ENCODE measurements at regions not wholly inside any gene's neighbourhood (a gene's known extent, or its start where the extent isn't known, plus 50 kb on each side); places are given as distances from the start of the nearest gene placed in this dataset.
"Not testable (repeated sequence)": the region's sequence is repeated elsewhere in the genome, so short reads cannot be mapped to it uniquely, and the experiment has no call there.

GRCh38 chrX:65862638-65863037 is 177.2 kb downstream of the VSIG4 start:
- Histone ChIP-seq H3K27ac (ENCODE audit: extremely low read depth, low read depth, low read length) (no peak overlapping the region), H3K9me3 (ENCODE audit: control insufficient read depth, insufficient read depth, low read depth, low read length) (no peaks in the 10 kb centered on the region), H3K4me1 (ENCODE audit: control insufficient read depth, insufficient read depth, low read length) (no peaks in the 10 kb centered on the region), H3K4me3 (ENCODE audit: low read depth, low read length) (no peak overlapping the region), H3K36me3 (ENCODE audit: control insufficient read depth in 2 of 2, insufficient read depth in 1 of 2, low read length in 2 of 2) (no peaks in the 10 kb centered on the region)
- TF ChIP-seq OSR2 (tag by site-specific recombination; IDR thresholded peaks at IDR 0.05) (no peak), MZF1 (tag by site-specific recombination; IDR thresholded peaks at IDR 0.05; ENCODE audit: borderline replicate concordance) (no peak), ZNF677 (tag by site-specific recombination; IDR thresholded peaks at IDR 0.05) (no peak), EGR2 (tag by site-specific recombination; IDR thresholded peaks at IDR 0.05; ENCODE audit: low read depth) (no peak), ZFP3 (tag by site-specific recombination; IDR thresholded peaks at IDR 0.05; ENCODE audit: low read depth) (no peak), ZNF571 (tag by site-specific recombination; IDR thresholded peaks at IDR 0.05) (no peak), MEIS1 (CRISPR knock-in tag; IDR thresholded peaks at IDR 0.05; ENCODE audit: borderline replicate concordance) (no peak)
- ChIA-PET POLR2A (no interaction called here), CTCF (interaction anchor here (0.7 kb wide), 1 partner anchor 1284 kb away, joined by 3 read pairs; no protein-coding TSS in a partner anchor)

GRCh38 chrX:65859299-65859698 is 180.6 kb downstream of the VSIG4 start:
- no peak overlapping the region for H3K27ac ChIP-seq (ENCODE audit: extremely low read depth, low read depth, low read length)
- CTCF ChIA-PET, result interaction anchor here (0.6 kb wide), 1 partner anchor 263 kb away, joined by 3 read pairs; no protein-coding TSS in a partner anchor
- no peaks in the 10 kb centered on the region for H3K36me3 ChIP-seq (ENCODE audit: control insufficient read depth in 2 of 2, insufficient read depth in 1 of 2, low read length in 2 of 2)
- POLR2A ChIA-PET, result no interaction called here
- no peaks in the 10 kb centered on the region for H3K9me3 ChIP-seq (ENCODE audit: control insufficient read depth, insufficient read depth, low read depth, low read length)
- TF ChIP-seq, protein P1, sequence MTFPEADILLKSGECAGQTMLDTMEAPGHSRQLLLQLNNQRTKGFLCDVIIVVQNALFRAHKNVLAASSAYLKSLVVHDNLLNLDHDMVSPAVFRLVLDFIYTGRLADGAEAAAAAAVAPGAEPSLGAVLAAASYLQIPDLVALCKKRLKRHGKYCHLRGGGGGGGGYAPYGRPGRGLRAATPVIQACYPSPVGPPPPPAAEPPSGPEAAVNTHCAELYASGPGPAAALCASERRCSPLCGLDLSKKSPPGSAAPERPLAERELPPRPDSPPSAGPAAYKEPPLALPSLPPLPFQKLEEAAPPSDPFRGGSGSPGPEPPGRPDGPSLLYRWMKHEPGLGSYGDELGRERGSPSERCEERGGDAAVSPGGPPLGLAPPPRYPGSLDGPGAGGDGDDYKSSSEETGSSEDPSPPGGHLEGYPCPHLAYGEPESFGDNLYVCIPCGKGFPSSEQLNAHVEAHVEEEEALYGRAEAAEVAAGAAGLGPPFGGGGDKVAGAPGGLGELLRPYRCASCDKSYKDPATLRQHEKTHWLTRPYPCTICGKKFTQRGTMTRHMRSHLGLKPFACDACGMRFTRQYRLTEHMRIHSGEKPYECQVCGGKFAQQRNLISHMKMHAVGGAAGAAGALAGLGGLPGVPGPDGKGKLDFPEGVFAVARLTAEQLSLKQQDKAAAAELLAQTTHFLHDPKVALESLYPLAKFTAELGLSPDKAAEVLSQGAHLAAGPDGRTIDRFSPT (tag by site-specific recombination; IDR thresholded peaks at IDR 0.05), result no peak
- no peak for TF ChIP-seq ZNF549 (tag by site-specific recombination; IDR thresholded peaks at IDR 0.05)
- no peak for TF ChIP-seq KLF10 (tag by site-specific recombination; IDR thresholded peaks at IDR 0.05)
- TF ChIP-seq ZNF664 (tag by site-specific recombination; IDR thresholded peaks at IDR 0.05), result no peak
- no peak for TF ChIP-seq ZNF701 (tag by site-specific recombination; IDR thresholded peaks at IDR 0.05)
- TF ChIP-seq ZBTB11 (tag by site-specific recombination; conservative IDR thresholded peaks at IDR 0.05; ENCODE audit: low read depth), result no peak
- TF ChIP-seq OVOL3 (tag by site-specific recombination; IDR thresholded peaks at IDR 0.05), result no peak
- TF ChIP-seq YY2 (tag by site-specific recombination; IDR thresholded peaks at IDR 0.05), result no peak
- no peak for TF ChIP-seq ZNF350 (tag by site-specific recombination; IDR thresholded peaks at IDR 0.05)
- TF ChIP-seq, protein P2, sequence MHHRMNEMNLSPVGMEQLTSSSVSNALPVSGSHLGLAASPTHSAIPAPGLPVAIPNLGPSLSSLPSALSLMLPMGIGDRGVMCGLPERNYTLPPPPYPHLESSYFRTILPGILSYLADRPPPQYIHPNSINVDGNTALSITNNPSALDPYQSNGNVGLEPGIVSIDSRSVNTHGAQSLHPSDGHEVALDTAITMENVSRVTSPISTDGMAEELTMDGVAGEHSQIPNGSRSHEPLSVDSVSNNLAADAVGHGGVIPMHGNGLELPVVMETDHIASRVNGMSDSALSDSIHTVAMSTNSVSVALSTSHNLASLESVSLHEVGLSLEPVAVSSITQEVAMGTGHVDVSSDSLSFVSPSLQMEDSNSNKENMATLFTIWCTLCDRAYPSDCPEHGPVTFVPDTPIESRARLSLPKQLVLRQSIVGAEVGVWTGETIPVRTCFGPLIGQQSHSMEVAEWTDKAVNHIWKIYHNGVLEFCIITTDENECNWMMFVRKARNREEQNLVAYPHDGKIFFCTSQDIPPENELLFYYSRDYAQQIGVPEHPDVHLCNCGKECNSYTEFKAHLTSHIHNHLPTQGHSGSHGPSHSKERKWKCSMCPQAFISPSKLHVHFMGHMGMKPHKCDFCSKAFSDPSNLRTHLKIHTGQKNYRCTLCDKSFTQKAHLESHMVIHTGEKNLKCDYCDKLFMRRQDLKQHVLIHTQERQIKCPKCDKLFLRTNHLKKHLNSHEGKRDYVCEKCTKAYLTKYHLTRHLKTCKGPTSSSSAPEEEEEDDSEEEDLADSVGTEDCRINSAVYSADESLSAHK (tag by site-specific recombination; IDR thresholded peaks at IDR 0.05), result no peak
- H3K4me3 ChIP-seq (ENCODE audit: low read depth, low read length), result no peak overlapping the region
- no peaks in the 10 kb centered on the region for H3K4me1 ChIP-seq (ENCODE audit: control insufficient read depth, insufficient read depth, low read length)

GRCh38 chrX:65854437-65854836 is 185.4 kb downstream of the VSIG4 start:
- POLR2A ChIA-PET, result not testable (repeated sequence)

DNA sequence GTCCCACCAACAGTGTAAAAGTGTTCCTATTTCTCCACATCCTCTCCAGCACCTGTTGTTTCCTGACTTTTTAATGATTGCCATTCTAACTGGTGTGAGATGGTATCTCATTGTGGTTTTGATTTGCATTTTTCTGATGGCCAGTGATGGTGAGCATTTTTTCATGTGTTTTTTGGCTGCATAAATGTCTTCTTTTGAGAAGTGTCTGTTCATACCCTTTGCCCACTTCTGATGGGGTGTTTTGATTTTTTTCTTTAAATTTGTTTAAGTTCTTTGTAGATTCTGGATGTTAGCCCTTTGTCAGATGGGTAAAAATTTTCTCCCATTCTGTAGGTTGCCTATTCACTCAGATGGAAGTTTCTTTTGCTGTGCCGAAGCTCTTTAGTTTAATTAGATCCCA is 183.9 kb downstream of the MSN start:
- POLR2A ChIA-PET; H3K4me3 ChIP-seq (ENCODE audit: low read depth, low read length); H3K27ac ChIP-seq (ENCODE audit: extremely low read depth, low read depth, low read length); H3K4me1 ChIP-seq (ENCODE audit: control insufficient read depth, insufficient read depth, low read length); CTCF ChIA-PET; H3K36me3 ChIP-seq (ENCODE audit: control insufficient read depth in 2 of 2, insufficient read depth in 1 of 2, low read length in 2 of 2); H3K9me3 ChIP-seq (ENCODE audit: control insufficient read depth, insufficient read depth, low read depth, low read length): not testable (repeated sequence)

More at GRCh38 chrX:65854437-65854836, 185.4 kb downstream of the VSIG4 start:
- CTCF ChIA-PET; H3K36me3 ChIP-seq (ENCODE audit: control insufficient read depth in 2 of 2, insufficient read depth in 1 of 2, low read length in 2 of 2); H3K4me1 ChIP-seq (ENCODE audit: control insufficient read depth, insufficient read depth, low read length); H3K27ac ChIP-seq (ENCODE audit: extremely low read depth, low read depth, low read length); H3K4me3 ChIP-seq (ENCODE audit: low read depth, low read length); H3K9me3 ChIP-seq (ENCODE audit: control insufficient read depth, insufficient read depth, low read depth, low read length): not testable (repeated sequence)
